GM12878 (cell line): ENCODE measurements at regions not wholly inside any gene's neighbourhood (a gene's known extent, or its start where the extent isn't known, plus 50 kb on each side); places are given as distances from the start of the nearest gene placed in this dataset.
A peak's percentile ranks its signal among the peaks of the same experiment; 100 is the strongest.

ENCODE experiments used
- CREB1 ChIP-seq: IDR thresholded peaks from 2 replicates; pipeline ENCODE4 v1.6.1; 2012; ENCODE audit warnings: low read depth, mild to moderate bottlenecking, inconsistent platforms
- E2F8 ChIP-seq: fragments of 450-650 bp; IDR thresholded peaks from 2 replicates; pipeline ENCODE4 v1.6.1; 2018; ENCODE audit warnings: mild to moderate bottlenecking, low read depth, moderate library complexity; ENCODE audit not compliant: partially characterized antibody
- EED ChIP-seq: sonication (generic); IDR thresholded peaks from 2 replicates; pipeline ENCODE4 v1.6.1; 2016; ENCODE audit warnings: antibody characterized with exemption, low read depth
- EGR1 ChIP-seq, 2 experiments: IDR thresholded peaks; 1 replicate in 1 of 2; 2 replicates in 1 of 2; pipeline ENCODE4 v1.6.1; 2011 to 2012; ENCODE audit warnings: low read depth in 2 of 2, low read length in 2 of 2, borderline replicate concordance in 1 of 2, mild to moderate bottlenecking in 1 of 2, moderate library complexity in 1 of 2
- MYB ChIP-seq: fragments of 150-350 bp; IDR thresholded peaks from 2 replicates; pipeline ENCODE4 v1.6.1; 2014; ENCODE audit warnings: mild to moderate bottlenecking, low read depth, low read length, borderline replicate concordance
- NBN ChIP-seq: fragments of 450-650 bp; IDR thresholded peaks from 2 replicates; pipeline ENCODE4 v1.6.1; 2016
- PBX3 ChIP-seq: IDR thresholded peaks from 2 replicates; pipeline ENCODE4 v1.6.1; 2011; ENCODE audit warnings: mild to moderate bottlenecking, low read depth, low read length, moderate library complexity; ENCODE audit not compliant: insufficient replicate concordance
- POU2F2 ChIP-seq: IDR thresholded peaks from 3 replicates; pipeline ENCODE4 v1.6.1; 2011; ENCODE audit warnings: low read depth, mild to moderate bottlenecking, low read length, borderline replicate concordance
- REST ChIP-seq: IDR thresholded peaks from 2 replicates; pipeline ENCODE4 v1.6.1; 2012; ENCODE audit warnings: mild to moderate bottlenecking, low read depth, low read length
- TCF7 ChIP-seq: IDR thresholded peaks from 2 replicates; pipeline ENCODE4 v1.6.1; 2014; ENCODE audit warnings: antibody characterized with exemption, borderline replicate concordance
- TF ChIP-seq, protein P1 (sequence below): fragments of 450-650 bp; IDR thresholded peaks from 2 replicates; pipeline ENCODE4 v1.6.1; 2017; ENCODE audit warnings: mild to moderate bottlenecking
- TF ChIP-seq, protein P2 (sequence below): fragments of 150-350 bp; IDR thresholded peaks from 2 replicates; pipeline ENCODE4 v1.6.1; 2016; ENCODE audit warnings: low read depth, low read length
- TF ChIP-seq, protein P3 (sequence below): IDR thresholded peaks from 2 replicates; pipeline ENCODE4 v1.6.1; 2011; ENCODE audit warnings: borderline replicate concordance, low read depth, mild to moderate bottlenecking, moderate library complexity, low read length; ENCODE audit not compliant: insufficient read depth, poor library complexity, severe bottlenecking

DNA sequence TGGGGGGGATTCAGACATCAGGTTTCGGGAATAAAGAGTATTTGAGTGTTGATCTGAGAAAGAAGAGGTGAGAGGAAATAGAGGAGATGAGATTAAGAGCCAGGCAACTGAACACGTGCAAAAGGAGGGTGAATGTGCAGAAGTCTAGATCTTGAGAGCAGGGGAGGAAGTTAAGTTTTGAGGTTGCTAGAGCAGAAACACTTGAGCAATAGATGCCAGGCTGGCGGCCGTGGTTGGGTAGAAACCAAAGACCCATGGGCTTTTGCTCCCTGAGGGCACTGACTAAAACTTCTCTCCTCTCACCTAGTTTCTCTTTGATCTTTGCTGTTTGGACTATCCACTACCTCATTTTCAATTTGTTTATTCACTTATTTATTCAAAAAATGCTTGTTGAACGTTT, 116.0 kb downstream of the CDC42EP3 start (continued):
- TF ChIP-seq PBX3 (no peak), REST (no peak), MYB (no peak), POU2F2 (no peak), TCF7 (no peak), CREB1 (no peak), EED (no peak), NBN (0 out of 2 replicates have a peak, but pooled peaks have one; percentile 57), E2F8 (no peak), EGR1 (IDR thresholded peaks at IDR 0.05; ENCODE audit: borderline replicate concordance in 1 of 2, low read depth in 2 of 2, low read length in 2 of 2) (no peak)
- TF ChIP-seq, protein P1, sequence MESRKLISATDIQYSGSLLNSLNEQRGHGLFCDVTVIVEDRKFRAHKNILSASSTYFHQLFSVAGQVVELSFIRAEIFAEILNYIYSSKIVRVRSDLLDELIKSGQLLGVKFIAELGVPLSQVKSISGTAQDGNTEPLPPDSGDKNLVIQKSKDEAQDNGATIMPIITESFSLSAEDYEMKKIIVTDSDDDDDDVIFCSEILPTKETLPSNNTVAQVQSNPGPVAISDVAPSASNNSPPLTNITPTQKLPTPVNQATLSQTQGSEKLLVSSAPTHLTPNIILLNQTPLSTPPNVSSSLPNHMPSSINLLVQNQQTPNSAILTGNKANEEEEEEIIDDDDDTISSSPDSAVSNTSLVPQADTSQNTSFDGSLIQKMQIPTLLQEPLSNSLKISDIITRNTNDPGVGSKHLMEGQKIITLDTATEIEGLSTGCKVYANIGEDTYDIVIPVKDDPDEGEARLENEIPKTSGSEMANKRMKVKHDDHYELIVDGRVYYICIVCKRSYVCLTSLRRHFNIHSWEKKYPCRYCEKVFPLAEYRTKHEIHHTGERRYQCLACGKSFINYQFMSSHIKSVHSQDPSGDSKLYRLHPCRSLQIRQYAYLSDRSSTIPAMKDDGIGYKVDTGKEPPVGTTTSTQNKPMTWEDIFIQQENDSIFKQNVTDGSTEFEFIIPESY: no peak
- TF ChIP-seq, protein P2, sequence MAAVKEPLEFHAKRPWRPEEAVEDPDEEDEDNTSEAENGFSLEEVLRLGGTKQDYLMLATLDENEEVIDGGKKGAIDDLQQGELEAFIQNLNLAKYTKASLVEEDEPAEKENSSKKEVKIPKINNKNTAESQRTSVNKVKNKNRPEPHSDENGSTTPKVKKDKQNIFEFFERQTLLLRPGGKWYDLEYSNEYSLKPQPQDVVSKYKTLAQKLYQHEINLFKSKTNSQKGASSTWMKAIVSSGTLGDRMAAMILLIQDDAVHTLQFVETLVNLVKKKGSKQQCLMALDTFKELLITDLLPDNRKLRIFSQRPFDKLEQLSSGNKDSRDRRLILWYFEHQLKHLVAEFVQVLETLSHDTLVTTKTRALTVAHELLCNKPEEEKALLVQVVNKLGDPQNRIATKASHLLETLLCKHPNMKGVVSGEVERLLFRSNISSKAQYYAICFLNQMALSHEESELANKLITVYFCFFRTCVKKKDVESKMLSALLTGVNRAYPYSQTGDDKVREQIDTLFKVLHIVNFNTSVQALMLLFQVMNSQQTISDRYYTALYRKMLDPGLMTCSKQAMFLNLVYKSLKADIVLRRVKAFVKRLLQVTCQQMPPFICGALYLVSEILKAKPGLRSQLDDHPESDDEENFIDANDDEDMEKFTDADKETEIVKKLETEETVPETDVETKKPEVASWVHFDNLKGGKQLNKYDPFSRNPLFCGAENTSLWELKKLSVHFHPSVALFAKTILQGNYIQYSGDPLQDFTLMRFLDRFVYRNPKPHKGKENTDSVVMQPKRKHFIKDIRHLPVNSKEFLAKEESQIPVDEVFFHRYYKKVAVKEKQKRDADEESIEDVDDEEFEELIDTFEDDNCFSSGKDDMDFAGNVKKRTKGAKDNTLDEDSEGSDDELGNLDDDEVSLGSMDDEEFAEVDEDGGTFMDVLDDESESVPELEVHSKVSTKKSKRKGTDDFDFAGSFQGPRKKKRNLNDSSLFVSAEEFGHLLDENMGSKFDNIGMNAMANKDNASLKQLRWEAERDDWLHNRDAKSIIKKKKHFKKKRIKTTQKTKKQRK: no peak
- TF ChIP-seq, protein P3, sequence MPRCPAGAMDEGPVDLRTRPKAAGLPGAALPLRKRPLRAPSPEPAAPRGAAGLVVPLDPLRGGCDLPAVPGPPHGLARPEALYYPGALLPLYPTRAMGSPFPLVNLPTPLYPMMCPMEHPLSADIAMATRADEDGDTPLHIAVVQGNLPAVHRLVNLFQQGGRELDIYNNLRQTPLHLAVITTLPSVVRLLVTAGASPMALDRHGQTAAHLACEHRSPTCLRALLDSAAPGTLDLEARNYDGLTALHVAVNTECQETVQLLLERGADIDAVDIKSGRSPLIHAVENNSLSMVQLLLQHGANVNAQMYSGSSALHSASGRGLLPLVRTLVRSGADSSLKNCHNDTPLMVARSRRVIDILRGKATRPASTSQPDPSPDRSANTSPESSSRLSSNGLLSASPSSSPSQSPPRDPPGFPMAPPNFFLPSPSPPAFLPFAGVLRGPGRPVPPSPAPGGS: no peak
